OCI-LY3 (cell line): ENCODE measurements at regions not wholly inside any gene's neighbourhood (a gene's known extent, or its start where the extent isn't known, plus 50 kb on each side); places are given as distances from the start of the nearest gene placed in this dataset.

Experiments used
- EZH2phosphoT487 ChIP-seq: fragments of 200-600 bp; shearing (Covaris generic); IDR thresholded peaks from 2 replicates; pipeline ENCODE4 v1.6.1; 2018; ENCODE audit warnings: antibody characterized with exemption, mixed run types, low read depth
- TF ChIP-seq, protein P1 (sequence below): fragments of 200-600, 300-600 bp; sonication (generic); IDR thresholded peaks from 2 replicates; pipeline ENCODE4 v1.5.1; 2014; ENCODE audit warnings: antibody characterized with exemption, low read length, low read depth

DNA sequence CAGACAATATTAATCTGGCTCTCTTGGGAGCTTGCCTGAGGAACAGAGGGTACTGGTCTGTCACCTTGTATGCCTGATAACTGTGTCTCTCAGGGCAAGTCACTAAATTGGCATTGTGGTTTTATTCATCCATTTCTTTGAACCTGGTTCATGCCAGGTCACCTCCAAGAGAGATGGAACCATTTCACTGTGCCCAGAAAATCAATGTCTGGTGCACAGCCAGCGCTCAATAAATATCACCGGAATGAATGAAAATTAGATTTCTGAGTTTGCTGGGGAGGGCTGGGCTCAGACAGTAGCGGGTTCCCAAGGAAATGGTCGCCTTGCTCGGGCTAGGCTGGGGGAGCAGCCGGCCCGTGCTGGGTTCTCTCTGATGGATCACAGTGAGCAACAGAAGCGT, 64.1 kb upstream of the BAIAP2L1 start:
- TF ChIP-seq, protein P1, sequence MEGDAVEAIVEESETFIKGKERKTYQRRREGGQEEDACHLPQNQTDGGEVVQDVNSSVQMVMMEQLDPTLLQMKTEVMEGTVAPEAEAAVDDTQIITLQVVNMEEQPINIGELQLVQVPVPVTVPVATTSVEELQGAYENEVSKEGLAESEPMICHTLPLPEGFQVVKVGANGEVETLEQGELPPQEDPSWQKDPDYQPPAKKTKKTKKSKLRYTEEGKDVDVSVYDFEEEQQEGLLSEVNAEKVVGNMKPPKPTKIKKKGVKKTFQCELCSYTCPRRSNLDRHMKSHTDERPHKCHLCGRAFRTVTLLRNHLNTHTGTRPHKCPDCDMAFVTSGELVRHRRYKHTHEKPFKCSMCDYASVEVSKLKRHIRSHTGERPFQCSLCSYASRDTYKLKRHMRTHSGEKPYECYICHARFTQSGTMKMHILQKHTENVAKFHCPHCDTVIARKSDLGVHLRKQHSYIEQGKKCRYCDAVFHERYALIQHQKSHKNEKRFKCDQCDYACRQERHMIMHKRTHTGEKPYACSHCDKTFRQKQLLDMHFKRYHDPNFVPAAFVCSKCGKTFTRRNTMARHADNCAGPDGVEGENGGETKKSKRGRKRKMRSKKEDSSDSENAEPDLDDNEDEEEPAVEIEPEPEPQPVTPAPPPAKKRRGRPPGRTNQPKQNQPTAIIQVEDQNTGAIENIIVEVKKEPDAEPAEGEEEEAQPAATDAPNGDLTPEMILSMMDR: no peak
- TF ChIP-seq EZH2phosphoT487: no peak
